SKM-1 treated with dmso at 0.1 percent for 144 hours (cell line): ENCODE measurements at regions not wholly inside any gene's neighbourhood (a gene's known extent, or its start where the extent isn't known, plus 50 kb on each side); places are given as distances from the start of the nearest gene placed in this dataset.
"Not testable (repeated sequence)": the region's sequence is repeated elsewhere in the genome, so short reads cannot be mapped to it uniquely, and the experiment has no call there.

Experiments
- DNase-seq: peaks from one replicate; lab custom pipeline; 2025; ENCODE audit not compliant: unreplicated experiment; lab: John Stamatoyannopoulos, UW

GRCh38 chr7:125065001-125065400 is 135.4 kb upstream of the POT1 start:
- DNase-seq = no peak

- DNase-seq = peak; percentile 12
Observed at GRCh38 chr7:125061776-125062397, 132.3 kb upstream of the POT1 start.

GRCh38 chr7:125061083-125061745 is 131.6 kb upstream of the POT1 start:
- DNase-seq = not testable (repeated sequence)

GRCh38 chr7:125059861-125060456 is 130.3 kb upstream of the POT1 start:
- DNase-seq = peak; percentile 14

GRCh38 chr7:125057963-125058362 is 128.3 kb upstream of the POT1 start:
- DNase-seq = no peak

- no peak for DNase-seq
Observed at GRCh38 chr7:125055376-125055775, 125.8 kb upstream of the POT1 start.

GRCh38 chr7:125046767-125047166 is 117.1 kb upstream of the POT1 start:
- DNase-seq = no peak

- no peak for DNase-seq
Observed at GRCh38 chr7:125033506-125033905, 103.9 kb upstream of the POT1 start.

GRCh38 chr7:125032943-125033342 is 103.3 kb upstream of the POT1 start:
- DNase-seq = no peak

- DNase-seq = no peak
Observed at GRCh38 chr7:125030756-125031387, 101.2 kb upstream of the POT1 start.

- DNase-seq = peak; percentile 40
Observed at GRCh38 chr7:125025620-125026019, 96.0 kb upstream of the POT1 start.

GRCh38 chr7:125020801-125021200 is 91.2 kb upstream of the POT1 start:
- DNase-seq = no peak

- DNase-seq = no peak
Observed at GRCh38 chr7:125010540-125010939, 80.9 kb upstream of the POT1 start.

GRCh38 chr7:124996778-124997177 is 67.2 kb upstream of the POT1 start:
- no peak for DNase-seq

- no peak for DNase-seq
Observed at GRCh38 chr7:124992851-124993562, 63.4 kb upstream of the POT1 start.

- no peak for DNase-seq
Observed at GRCh38 chr7:124989911-124990310, 60.3 kb upstream of the POT1 start.
